DMS153 (cell line): ENCODE measurements at regions not wholly inside any gene's neighbourhood (a gene's known extent, or its start where the extent isn't known, plus 50 kb on each side); places are given as distances from the start of the nearest gene placed in this dataset.

Experiments
- DNase-seq: peaks from one replicate; lab custom pipeline; 2025; lab: John Stamatoyannopoulos, UW

GRCh38 chr11:109970516-109971183, 122.5 kb upstream of the ZC3H12C start:
- DNase-seq, result no peak

- no peak for DNase-seq
Measured at GRCh38 chr11:109971184-109971523, 122.0 kb upstream of the ZC3H12C start.

- no peak for DNase-seq
Measured at GRCh38 chr11:109972181-109972715, 120.9 kb upstream of the ZC3H12C start.

- no peak for DNase-seq
Measured at GRCh38 chr11:109972939-109973338, 120.3 kb upstream of the ZC3H12C start.

- DNase-seq, result no peak
Measured at GRCh38 chr11:109973486-109973885, 119.7 kb upstream of the ZC3H12C start.

- no peak for DNase-seq
Measured at GRCh38 chr11:109974523-109974922, 118.7 kb upstream of the ZC3H12C start.

GRCh38 chr11:109978895-109979294, 114.3 kb upstream of the ZC3H12C start:
- DNase-seq, result no peak

GRCh38 chr11:109981031-109981636, 112.1 kb upstream of the ZC3H12C start:
- no peak for DNase-seq

GRCh38 chr11:109983358-109983757, 109.8 kb upstream of the ZC3H12C start:
- DNase-seq, result no peak

- DNase-seq, result no peak
Measured at GRCh38 chr11:109984634-109985289, 108.4 kb upstream of the ZC3H12C start.

GRCh38 chr11:109986488-109986887, 106.7 kb upstream of the ZC3H12C start:
- no peak for DNase-seq

GRCh38 chr11:109991835-109992234, 101.4 kb upstream of the ZC3H12C start:
- no peak for DNase-seq

- no peak for DNase-seq
Measured at GRCh38 chr11:109993786-109994185, 99.4 kb upstream of the ZC3H12C start.

- DNase-seq, result no peak
Measured at GRCh38 chr11:109994907-109995306, 98.3 kb upstream of the ZC3H12C start.

GRCh38 chr11:109996060-109996459, 97.1 kb upstream of the ZC3H12C start:
- DNase-seq, result no peak

- DNase-seq, result no peak
Measured at GRCh38 chr11:109998921-109999320, 94.3 kb upstream of the ZC3H12C start.

GRCh38 chr11:110000031-110000502, 93.1 kb upstream of the ZC3H12C start:
- no peak for DNase-seq

GRCh38 chr11:110000850-110001249, 92.3 kb upstream of the ZC3H12C start:
- no peak for DNase-seq

GRCh38 chr11:110003426-110003825, 89.8 kb upstream of the ZC3H12C start:
- no peak for DNase-seq

- DNase-seq, result no peak
Measured at GRCh38 chr11:110011595-110011994, 81.6 kb upstream of the ZC3H12C start.

- DNase-seq, result no peak
Measured at GRCh38 chr11:110015695-110016094, 77.5 kb upstream of the ZC3H12C start.

- DNase-seq, result no peak
Measured at GRCh38 chr11:110019675-110020074, 73.5 kb upstream of the ZC3H12C start.

GRCh38 chr11:110022548-110022947, 70.6 kb upstream of the ZC3H12C start:
- DNase-seq, result no peak
